GM23248 (cell line): ENCODE measurements at regions not wholly inside any gene's neighbourhood (a gene's known extent, or its start where the extent isn't known, plus 50 kb on each side); places are given as distances from the start of the nearest gene placed in this dataset.

Source experiments
- EZH2 ChIP-seq: fragments of 200-600 bp; sonication (generic); IDR thresholded peaks from 2 replicates; pipeline ENCODE4 v1.6.1; 2018; ENCODE audit warnings: antibody characterized with exemption, mild to moderate bottlenecking; ENCODE audit not compliant: insufficient read depth, poor library complexity, severe bottlenecking
- EZH2phosphoT487 ChIP-seq: fragments of 200-600 bp; sonication (generic); IDR thresholded peaks from 2 replicates; pipeline ENCODE4 v1.6.1; 2018; ENCODE audit warnings: antibody characterized with exemption, moderate library complexity, mild to moderate bottlenecking, low read depth; ENCODE audit not compliant: insufficient read depth

GRCh38 chr6:115796829-115797228 lies 263.9 kb downstream of the FRK start:
- TF ChIP-seq EZH2 (no peak), EZH2phosphoT487 (no peak)
